Activated CD8-positive, alpha-beta T cell treated with anti-CD3 and anti-CD28 coated beads, Interleukin-2, amount 10 ng/mL, durations not matched to agents 7 days and 5 days (primary cell): ENCODE measurements at regions not wholly inside any gene's neighbourhood (a gene's known extent, or its start where the extent isn't known, plus 50 kb on each side); places are given as distances from the start of the nearest gene placed in this dataset.
"Not testable (repeated sequence)": the region's sequence is repeated elsewhere in the genome, so short reads cannot be mapped to it uniquely, and the experiment has no call there.

ENCODE experiments used
- ATAC-seq: fragments of 150-1000 bp; cut with Tn5 transposase; one replicate; pipeline ENCODE4 v1.10.0; 2021; ENCODE audit warnings: moderate library complexity
- CTCF ChIA-PET: fragments of 350-600 bp; sonication (Branson Sonifier 250); formaldehyde crosslinking; loops from one replicate; lab custom pipeline; 2021; ENCODE audit warnings: antibody characterized with exemption; lab: Charles Lee
- POLR2A ChIA-PET: fragments of 350-600 bp; sonication (Branson Sonifier 250); formaldehyde crosslinking; loops from one replicate; lab custom pipeline; 2021; ENCODE audit warnings: antibody characterized with exemption; lab: Charles Lee
- DNase-seq: peaks from one replicate; pipeline ENCODE4 v3.0.0-alpha.2; 2020
- H3K27ac Mint-ChIP-seq: one replicate; pipeline ENCODE4 v1.8.0; 2021; ENCODE audit warnings: mild to moderate bottlenecking, mixed read lengths
- H3K27me3 Mint-ChIP-seq: one replicate; pipeline ENCODE4 v1.8.0; 2021; ENCODE audit warnings: low read depth, mixed read lengths
- H3K36me3 Mint-ChIP-seq: one replicate; pipeline ENCODE4 v1.8.0; 2021; ENCODE audit warnings: low read depth, mixed read lengths
- H3K4me1 Mint-ChIP-seq: one replicate; pipeline ENCODE4 v1.8.0; 2021; ENCODE audit warnings: low read depth, mixed read lengths
- H3K4me3 Mint-ChIP-seq: one replicate; pipeline ENCODE4 v1.8.0; 2021; ENCODE audit warnings: mild to moderate bottlenecking, mixed read lengths
- H3K9me3 Mint-ChIP-seq: one replicate; pipeline ENCODE4 v1.8.0; 2022; ENCODE audit warnings: mixed read lengths; ENCODE audit not compliant: insufficient read depth

DNA sequence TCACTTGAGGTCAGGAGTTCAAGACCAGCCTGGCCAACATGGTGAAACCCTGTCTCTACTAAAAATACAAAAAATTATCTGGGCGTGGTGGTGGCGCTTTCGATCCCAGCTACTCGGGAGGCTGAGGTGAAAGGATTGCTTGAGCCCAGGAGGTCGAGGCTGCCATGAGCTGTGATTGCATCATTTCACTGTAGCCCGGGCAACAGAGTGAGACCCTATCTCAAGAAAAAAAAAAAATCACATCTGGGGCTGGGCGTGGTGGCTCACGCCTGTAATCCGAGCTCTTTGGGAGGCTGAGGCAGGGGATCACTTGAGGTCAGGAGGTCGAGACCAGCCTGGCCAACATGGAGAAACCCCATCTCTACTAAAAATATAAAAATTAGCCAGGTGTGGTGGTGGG is 187.8 kb downstream of the FAM43A start:
- DNase-seq, ATAC-seq, H3K27me3 Mint-ChIP-seq, CTCF ChIA-PET, H3K27ac Mint-ChIP-seq, H3K4me3 Mint-ChIP-seq, H3K9me3 Mint-ChIP-seq, H3K4me1 Mint-ChIP-seq, POLR2A ChIA-PET, H3K36me3 Mint-ChIP-seq: not testable (repeated sequence)

DNA sequence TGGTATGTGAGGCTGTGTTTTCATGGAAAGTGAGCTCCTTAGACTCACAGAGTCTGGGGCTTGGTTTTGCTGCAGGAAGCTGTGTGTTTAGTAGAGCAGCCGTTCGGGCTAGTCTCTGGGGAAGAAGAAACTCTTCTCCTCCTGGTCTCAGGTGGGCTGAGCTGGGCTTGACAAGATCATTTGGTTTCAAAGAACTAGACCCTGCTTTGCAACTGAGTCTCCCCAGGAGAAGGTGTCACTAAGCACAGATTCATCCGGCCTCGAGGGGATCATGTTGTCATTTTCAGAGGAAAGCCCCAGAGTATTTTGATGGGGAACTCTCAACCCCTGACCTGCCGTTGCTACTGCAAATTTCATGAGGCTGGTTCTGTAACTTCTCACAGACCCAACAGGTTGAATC is 188.5 kb downstream of the FAM43A start:
- ATAC-seq (no peak), DNase-seq (no peak)
- Mint-ChIP-seq H3K27me3 (peaks cover 6% of the 10 kb centered on the region), H3K9me3 (no peaks in the 10 kb centered on the region), H3K4me1 (peaks cover 2% of the 10 kb centered on the region), H3K27ac (no peak overlapping the region), H3K36me3 (no peaks in the 10 kb centered on the region), H3K4me3 (no peak overlapping the region)
- ChIA-PET CTCF (no interaction called here), POLR2A (no interaction called here)

DNA sequence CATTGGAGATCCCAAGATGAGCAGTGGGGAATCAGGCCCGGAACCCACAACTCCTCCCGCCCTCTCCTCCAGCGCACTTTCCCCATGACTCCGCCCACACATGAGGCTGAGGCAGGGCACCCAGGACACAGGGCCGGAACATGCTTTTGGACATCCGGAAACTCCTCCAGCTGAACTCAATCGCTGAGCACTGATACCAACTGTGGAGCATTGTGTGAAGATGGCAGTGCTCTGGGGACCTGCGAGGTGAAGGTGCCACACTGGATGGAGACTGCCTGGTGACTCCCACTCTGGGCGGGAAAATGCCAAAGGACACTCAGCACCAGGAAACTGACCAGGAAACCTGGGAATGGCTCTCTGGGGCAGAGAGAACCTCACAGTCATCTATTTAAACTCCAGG is 189.1 kb downstream of the FAM43A start:
- H3K4me1 Mint-ChIP-seq = peaks cover 7% of the 10 kb centered on the region
- ChIA-PET POLR2A (no interaction called here), CTCF (no interaction called here)
- H3K27ac Mint-ChIP-seq = no peak overlapping the region
- no peaks in the 10 kb centered on the region for H3K36me3 Mint-ChIP-seq
- ATAC-seq = no peak
- no peak overlapping the region for H3K4me3 Mint-ChIP-seq
- no peak for DNase-seq
- H3K9me3 Mint-ChIP-seq = no peaks in the 10 kb centered on the region
- H3K27me3 Mint-ChIP-seq = peaks cover 6% of the 10 kb centered on the region

DNA sequence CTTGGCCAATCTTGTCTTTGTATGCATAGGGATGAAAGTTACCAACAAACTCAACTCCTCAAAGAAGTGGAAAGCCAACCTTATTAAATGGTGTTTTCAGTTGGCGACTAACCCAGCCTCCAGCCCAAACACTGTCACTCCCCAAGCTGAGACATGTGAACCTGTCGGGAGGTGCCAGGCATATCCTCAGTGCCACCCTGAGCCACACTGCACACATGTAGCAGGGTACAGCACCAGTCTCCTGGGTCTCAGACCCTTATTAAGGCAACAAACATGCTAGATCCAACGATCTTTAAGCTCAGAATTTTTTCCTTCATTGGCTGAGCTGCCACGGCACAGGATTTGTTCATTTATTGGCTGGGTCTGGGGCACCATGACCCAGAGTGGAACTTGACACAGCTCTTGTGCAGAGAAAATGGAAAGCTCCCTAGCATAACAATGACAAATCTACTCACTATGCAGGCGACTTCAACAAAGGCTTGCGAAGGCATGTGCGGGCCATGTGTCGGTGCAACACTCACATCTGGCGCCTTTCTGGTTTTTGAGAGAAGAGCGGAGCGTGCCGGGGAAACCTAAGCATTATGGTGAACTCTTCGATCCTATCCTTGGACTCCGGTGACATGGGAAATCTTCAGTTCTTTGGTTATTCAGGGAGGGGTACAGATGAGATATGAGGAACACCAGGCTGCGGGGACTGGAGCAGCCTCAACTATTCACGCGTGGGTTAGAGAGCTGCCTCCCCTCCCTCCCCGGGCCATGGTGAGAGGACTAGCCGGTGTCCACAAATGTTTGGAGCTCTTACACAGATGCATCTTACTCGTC is 190.1 kb downstream of the FAM43A start:
- Mint-ChIP-seq H3K9me3 (no peaks in the 10 kb centered on the region), H3K4me3 (no peak overlapping the region), H3K36me3 (no peaks in the 10 kb centered on the region), H3K4me1 (peaks cover 11% of the 10 kb centered on the region), H3K27me3 (peaks cover 6% of the 10 kb centered on the region), H3K27ac (no peak overlapping the region)
- no peak for DNase-seq
- ChIA-PET POLR2A (no interaction called here), CTCF (no interaction called here)
- ATAC-seq = no peak

DNA sequence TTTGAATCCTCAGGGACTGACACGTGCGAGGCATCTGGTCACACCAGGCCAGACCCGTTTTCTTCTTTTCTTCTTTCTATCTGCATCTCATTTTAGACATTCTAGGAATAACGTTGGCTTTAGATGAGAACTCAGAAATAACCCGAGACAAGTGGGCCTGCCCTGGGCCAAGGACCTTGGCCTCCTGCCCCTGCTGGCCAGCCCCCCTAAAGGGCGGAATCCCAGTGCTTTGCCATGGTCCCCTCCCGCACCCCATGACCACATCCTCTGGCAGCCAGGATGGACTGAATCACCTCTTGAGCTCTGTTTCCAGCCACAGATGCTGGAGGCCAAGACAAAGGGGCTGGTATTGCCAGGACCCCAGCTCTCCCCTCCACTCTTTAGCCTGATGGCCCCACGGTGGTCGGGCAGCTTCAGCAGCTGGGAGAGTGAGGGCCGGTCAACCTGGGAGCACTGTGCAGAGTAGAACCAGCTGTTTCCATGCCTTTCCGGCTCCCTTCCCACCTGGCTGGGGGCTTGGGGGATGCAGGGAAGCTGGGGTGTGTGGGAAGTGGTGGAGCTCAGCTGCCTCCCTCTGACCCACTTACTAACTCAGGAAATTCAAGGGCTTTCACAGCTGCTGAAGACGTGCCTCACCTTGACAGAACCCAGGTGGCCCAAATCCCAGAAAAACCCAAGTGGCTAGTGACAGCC is 190.9 kb downstream of the FAM43A start:
- no peak for ATAC-seq
- no peak overlapping the region for H3K27ac Mint-ChIP-seq
- no peaks in the 10 kb centered on the region for H3K9me3 Mint-ChIP-seq
- CTCF ChIA-PET = no interaction called here
- peaks cover 6% of the 10 kb centered on the region for H3K27me3 Mint-ChIP-seq
- H3K4me1 Mint-ChIP-seq = peaks cover 11% of the 10 kb centered on the region
- H3K4me3 Mint-ChIP-seq = no peak overlapping the region
- POLR2A ChIA-PET = no interaction called here
- no peak for DNase-seq
- H3K36me3 Mint-ChIP-seq = no peaks in the 10 kb centered on the region

DNA sequence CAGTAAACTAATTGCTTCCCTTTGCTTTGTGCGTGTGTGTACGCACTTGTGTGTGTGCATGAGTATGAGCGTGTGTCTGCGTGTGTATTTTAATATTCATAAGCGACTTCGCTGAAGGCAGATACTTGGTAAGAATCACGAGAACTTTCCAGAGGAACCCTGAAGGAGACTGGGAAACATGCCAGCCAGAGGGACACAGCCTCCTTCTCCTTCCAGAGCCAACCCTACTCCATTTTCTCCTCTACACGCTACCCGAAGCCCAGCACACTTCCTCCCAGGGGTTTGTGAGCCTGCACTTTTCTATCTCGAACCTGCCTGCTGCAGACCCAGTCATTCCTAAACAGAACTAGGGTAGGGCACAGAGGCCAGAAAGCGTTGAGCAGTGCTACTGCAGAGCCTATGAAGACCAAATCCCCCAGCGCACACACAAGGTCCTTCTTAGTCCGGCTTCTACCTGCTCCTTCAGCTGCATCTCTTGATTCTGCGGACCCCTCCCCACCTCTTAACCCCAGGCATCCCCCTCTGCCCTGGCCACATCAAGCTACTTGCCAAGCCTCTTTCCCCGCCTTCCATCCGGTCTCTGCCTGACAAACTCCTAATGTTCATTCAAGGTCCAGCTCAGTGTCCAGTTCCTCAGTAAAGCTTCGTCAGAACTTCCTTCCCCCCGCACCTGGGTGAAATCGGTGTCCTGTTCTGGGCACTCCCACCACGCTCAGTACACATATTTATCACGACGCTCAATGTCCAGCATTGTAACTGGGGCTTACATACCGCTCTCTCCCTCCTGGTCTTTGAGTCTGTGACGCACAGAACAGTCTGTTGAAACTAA is 191.8 kb downstream of the FAM43A start:
- no peak overlapping the region for H3K4me3 Mint-ChIP-seq
- H3K27ac Mint-ChIP-seq = no peak overlapping the region
- POLR2A ChIA-PET = no interaction called here
- no peaks in the 10 kb centered on the region for H3K9me3 Mint-ChIP-seq
- ATAC-seq = no peak
- CTCF ChIA-PET = no interaction called here
- no peaks in the 10 kb centered on the region for H3K36me3 Mint-ChIP-seq
- peaks cover 11% of the 10 kb centered on the region for H3K4me1 Mint-ChIP-seq
- no peak for DNase-seq
- peaks cover 6% of the 10 kb centered on the region for H3K27me3 Mint-ChIP-seq

DNA sequence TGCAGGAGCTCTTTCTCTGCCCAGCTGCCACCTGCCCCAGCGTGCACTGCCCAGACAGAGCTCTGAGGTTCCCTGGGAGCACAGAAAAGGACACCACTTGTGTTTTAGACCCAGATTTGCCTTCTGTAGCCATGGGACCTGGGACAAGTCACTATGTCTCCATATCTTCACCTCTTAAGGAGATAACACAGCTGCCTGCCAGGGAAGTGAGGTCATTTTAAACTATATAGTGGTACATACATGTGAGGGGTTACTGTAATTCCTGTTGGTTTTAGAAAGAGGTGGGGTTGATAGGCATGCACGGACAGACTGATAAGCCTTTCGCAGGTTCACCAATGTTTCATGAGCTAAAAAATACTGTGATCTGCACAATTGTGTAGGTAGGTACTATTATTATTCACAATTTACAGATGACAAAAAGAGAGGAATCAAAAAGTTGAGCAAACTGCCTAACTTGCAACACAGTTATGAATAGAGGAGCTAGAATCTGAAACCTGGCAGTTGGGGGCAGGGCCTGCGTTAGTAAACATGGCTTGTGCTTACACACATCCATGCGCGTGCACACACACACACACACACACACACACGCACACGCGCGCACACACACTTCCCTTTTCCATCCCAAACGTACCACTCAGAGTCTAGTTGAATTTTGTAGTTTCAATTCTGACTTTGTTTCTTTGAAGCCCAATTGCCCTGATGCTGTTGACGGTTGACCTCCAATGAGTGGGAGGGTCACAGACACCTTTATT is 193.6 kb downstream of the FAM43A start:
- ChIA-PET CTCF (no interaction called here), POLR2A (no interaction called here)
- no peaks in the 10 kb centered on the region for H3K36me3 Mint-ChIP-seq
- H3K4me3 Mint-ChIP-seq = no peak overlapping the region
- DNase-seq (no peak), ATAC-seq (no peak)
- H3K27me3 Mint-ChIP-seq = peaks cover 6% of the 10 kb centered on the region
- H3K4me1 Mint-ChIP-seq = peaks cover 11% of the 10 kb centered on the region
- no peak overlapping the region for H3K27ac Mint-ChIP-seq
- H3K9me3 Mint-ChIP-seq = peaks cover 5% of the 10 kb centered on the region

DNA sequence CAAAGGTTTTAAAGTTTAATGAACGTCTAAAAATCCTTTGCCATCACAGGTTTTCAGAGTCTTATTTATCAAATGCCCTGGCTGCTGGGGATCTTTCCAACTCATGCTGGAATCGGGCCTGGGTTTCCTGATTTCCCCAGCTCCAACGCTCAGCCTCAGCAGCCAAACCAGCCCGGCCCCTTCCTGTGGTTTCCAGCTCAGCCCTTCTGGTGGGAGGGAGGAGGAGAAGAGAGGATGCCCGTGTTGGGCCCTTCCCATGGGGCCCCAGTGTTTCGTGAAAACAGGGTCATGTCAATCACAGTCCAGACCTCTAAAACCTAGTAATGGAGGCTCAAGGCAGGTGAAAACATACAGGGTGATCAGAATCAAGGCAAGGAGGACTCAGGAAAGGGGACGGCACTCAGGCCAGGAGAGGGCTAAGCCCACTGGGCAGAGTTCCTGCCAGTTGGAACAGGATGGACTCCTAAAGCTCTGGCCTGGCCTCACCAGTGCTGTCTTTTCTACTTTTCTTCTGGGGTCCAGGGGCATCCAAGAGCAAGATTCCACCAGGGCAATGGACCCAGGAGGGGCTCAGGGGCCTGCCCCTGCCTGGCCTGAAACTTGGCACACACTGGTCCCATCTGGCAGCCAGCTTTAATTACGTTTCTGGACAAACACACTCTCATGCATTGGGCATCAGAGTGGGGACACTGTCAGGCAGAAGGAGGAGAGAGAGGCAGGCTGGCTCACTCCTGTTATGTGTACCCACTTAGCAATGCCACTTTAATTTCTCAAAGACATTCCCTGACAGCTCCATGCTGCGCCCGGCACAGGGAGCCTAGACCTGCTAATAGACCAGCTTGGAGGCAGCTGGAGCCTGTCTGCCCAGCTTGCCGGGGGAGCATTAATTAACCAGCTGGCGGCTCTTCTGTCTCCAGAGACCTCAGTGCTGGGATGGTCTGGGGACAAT is 194.6 kb downstream of the FAM43A start:
- ATAC-seq = no peak
- Mint-ChIP-seq H3K9me3 (peaks cover 5% of the 10 kb centered on the region), H3K27me3 (peaks cover 6% of the 10 kb centered on the region), H3K4me1 (peaks cover 11% of the 10 kb centered on the region), H3K4me3 (no peak overlapping the region), H3K27ac (no peak overlapping the region), H3K36me3 (no peaks in the 10 kb centered on the region)
- POLR2A ChIA-PET = no interaction called here
- CTCF ChIA-PET = no interaction called here
- no peak for DNase-seq

DNA sequence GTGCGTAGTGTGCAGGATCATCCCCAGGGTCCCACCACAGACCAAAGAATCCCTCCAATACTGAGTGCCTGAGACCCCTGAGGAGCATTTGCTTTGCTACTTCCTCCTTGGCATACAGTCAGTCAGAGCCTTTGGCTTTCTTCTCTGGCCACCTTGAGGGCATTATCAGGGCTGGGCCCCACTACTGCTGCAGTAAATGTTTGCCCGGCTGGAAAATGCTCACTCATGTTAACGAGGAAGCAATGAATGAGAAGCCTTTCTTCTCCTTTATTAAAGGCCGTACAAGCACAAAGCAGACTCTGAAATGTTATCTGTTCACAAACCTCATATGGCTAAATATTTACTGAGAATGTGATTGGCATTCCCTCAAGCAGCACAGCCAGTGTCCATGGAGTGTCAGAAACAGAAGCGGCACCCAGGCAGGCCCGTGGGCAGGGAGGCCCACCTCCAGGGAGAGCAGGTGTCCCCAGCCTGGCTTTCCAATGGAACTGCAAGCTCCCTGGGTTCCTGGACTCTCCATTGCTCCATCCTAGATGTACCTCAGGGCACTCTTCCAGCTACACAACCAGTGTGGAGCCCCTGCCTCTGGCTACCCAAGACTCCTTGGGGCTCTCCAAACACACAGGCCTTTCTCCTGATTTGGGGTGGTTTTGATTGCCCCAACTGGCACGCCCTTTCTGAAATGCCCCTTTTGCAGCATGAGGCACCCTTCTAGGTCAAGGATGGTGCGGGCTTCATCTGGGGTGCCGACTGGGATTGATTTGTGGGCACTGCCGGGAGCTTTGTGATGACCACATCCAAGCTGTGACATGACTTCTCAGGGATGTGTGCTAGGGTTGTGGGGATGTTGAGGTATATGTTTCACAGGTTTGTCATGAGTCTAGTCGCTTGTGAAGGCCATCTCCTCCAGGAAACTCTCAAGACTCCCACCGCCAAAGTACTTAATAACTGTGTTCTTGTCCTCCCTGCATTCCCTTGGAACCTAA is 195.6 kb downstream of the FAM43A start:
- Mint-ChIP-seq H3K36me3 (no peaks in the 10 kb centered on the region), H3K27ac (no peak overlapping the region), H3K4me3 (no peak overlapping the region), H3K4me1 (peaks cover 11% of the 10 kb centered on the region), H3K27me3 (peaks cover 6% of the 10 kb centered on the region), H3K9me3 (peaks cover 5% of the 10 kb centered on the region)
- DNase-seq (no peak), ATAC-seq (no peak)
- ChIA-PET POLR2A (no interaction called here), CTCF (no interaction called here)

DNA sequence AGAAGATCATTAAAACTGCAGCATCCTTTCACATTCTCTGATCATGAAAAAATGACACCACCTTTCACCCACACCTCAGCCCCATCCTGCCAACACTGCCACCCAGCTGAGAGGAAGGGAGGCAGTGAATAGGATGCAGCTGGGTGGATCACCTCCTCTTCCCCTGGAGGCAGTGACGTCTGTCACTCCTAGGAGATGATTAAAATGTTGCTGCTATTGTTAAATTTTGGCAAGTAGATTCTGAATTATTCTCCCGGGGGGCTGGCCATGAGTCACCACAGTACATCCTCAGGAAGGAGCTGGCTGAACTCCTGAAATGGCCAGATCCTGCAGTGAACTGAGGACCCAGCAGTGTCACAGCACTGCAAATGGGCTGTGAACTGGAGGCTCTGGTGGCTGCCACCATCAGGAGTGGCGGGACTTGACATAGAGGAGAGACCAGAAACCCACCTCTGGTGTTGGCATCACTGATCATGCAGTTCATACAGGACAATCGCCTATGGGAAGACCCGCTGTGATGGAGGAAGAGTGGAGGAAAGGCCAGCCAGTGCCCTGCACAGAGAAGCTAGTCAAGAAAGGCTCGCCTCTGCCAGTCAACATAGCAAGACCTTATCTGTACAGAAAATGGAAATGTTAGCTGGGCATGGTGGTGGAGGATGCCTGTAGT is 199.1 kb downstream of the FAM43A start:
- POLR2A ChIA-PET = no interaction called here
- no peak for DNase-seq
- no peaks in the 10 kb centered on the region for H3K36me3 Mint-ChIP-seq

More for the DNA sequence above, 199.1 kb downstream of the FAM43A start:
- H3K27ac Mint-ChIP-seq = no peak overlapping the region
- H3K9me3 Mint-ChIP-seq = peaks cover 5% of the 10 kb centered on the region
- H3K27me3 Mint-ChIP-seq = peaks cover 2% of the 10 kb centered on the region
- ATAC-seq = no peak
- peaks cover 4% of the 10 kb centered on the region for H3K4me1 Mint-ChIP-seq
- H3K4me3 Mint-ChIP-seq = no peak overlapping the region
- CTCF ChIA-PET = no interaction called here
